HG02943 (cell line): ENCODE measurements at regions not wholly inside any gene's neighbourhood (a gene's known extent, or its start where the extent isn't known, plus 50 kb on each side); places are given as distances from the start of the nearest gene placed in this dataset.

Experiments used
- ATAC-seq: cut with Tn5 transposase; IDR thresholded peaks from one replicate; pipeline ENCODE4 v1.9.1; 2021; ENCODE audit warnings: mild to moderate bottlenecking, low read depth, moderate library complexity; ENCODE audit not compliant: unreplicated experiment

- no peak for ATAC-seq
Observed at GRCh38 chr3:144129536-144130214, 158.1 kb downstream of the DIPK2A start.

- no peak for ATAC-seq
Observed at GRCh38 chr3:144141074-144141473, 169.5 kb downstream of the DIPK2A start.

- no peak for ATAC-seq
Observed at GRCh38 chr3:144141496-144141895, 169.9 kb downstream of the DIPK2A start.

GRCh38 chr3:144142151-144142840, 170.7 kb downstream of the DIPK2A start:
- ATAC-seq = no peak

- ATAC-seq = no peak
Observed at GRCh38 chr3:144148356-144148755, 176.7 kb downstream of the DIPK2A start.

GRCh38 chr3:144151983-144152382, 180.4 kb downstream of the DIPK2A start:
- ATAC-seq = no peak

- ATAC-seq = no peak
Observed at GRCh38 chr3:144160627-144161026, 189.0 kb downstream of the DIPK2A start.

GRCh38 chr3:144162042-144162441, 190.4 kb downstream of the DIPK2A start:
- ATAC-seq = no peak

- ATAC-seq = no peak
Observed at GRCh38 chr3:144164352-144164751, 192.7 kb downstream of the DIPK2A start.

- ATAC-seq = no peak
Observed at GRCh38 chr3:144165482-144165881, 193.9 kb downstream of the DIPK2A start.

GRCh38 chr3:144167634-144168033, 196.0 kb downstream of the DIPK2A start:
- ATAC-seq = no peak

- ATAC-seq = no peak
Observed at GRCh38 chr3:144173491-144173890, 201.9 kb downstream of the DIPK2A start.

- ATAC-seq = no peak
Observed at GRCh38 chr3:144175644-144176425, 204.2 kb downstream of the DIPK2A start.

GRCh38 chr3:144177649-144178048, 206.0 kb downstream of the DIPK2A start:
- no peak for ATAC-seq

GRCh38 chr3:144178607-144179006, 207.0 kb downstream of the DIPK2A start:
- no peak for ATAC-seq

- ATAC-seq = no peak
Observed at GRCh38 chr3:144181062-144181461, 209.4 kb downstream of the DIPK2A start.

GRCh38 chr3:144182501-144182900, 210.9 kb downstream of the DIPK2A start:
- no peak for ATAC-seq

GRCh38 chr3:144185276-144185675, 213.7 kb downstream of the DIPK2A start:
- ATAC-seq = no peak

GRCh38 chr3:144187531-144188210, 216.0 kb downstream of the DIPK2A start:
- ATAC-seq = no peak

- ATAC-seq = no peak
Observed at GRCh38 chr3:144189044-144189443, 217.4 kb downstream of the DIPK2A start.

- no peak for ATAC-seq
Observed at GRCh38 chr3:144197116-144197515, 225.5 kb downstream of the DIPK2A start.
